Stomach (tissue), 8 donors: ENCODE measurements at regions not wholly inside any gene's neighbourhood (a gene's known extent, or its start where the extent isn't known, plus 50 kb on each side); places are given as distances from the start of the nearest gene placed in this dataset.

Source experiments
- DNase-seq, 2 donors: peaks; one replicate each; pipeline versions ENCODE4 v3.0.0 to v3.0.0-alpha.2; 2013 to 2019
- H3K27ac ChIP-seq, 5 donors: fragments of 200-600 bp in 4 of 5; sonication (generic) in 4 of 5; one replicate each; pipeline ENCODE4 v1.5.1; 2013 to 2019; ENCODE audit warnings: mild to moderate bottlenecking in 1 of 5, moderate library complexity in 1 of 5
- H3K27me3 ChIP-seq, 3 donors: fragments of 200-600 bp; sonication (generic); one replicate each; pipeline ENCODE4 v1.5.1; 2017 to 2019; ENCODE audit warnings: mixed run types in 1 of 3
- H3K36me3 ChIP-seq, 4 donors: fragments of 200-600 bp; sonication (generic); 1 replicate in 3 of 4; 2 replicates in 1 of 4; pipeline ENCODE4 v1.5.1; 2016 to 2019
- H3K4me1 ChIP-seq, 4 donors: fragments of 200-600 bp; sonication (generic); one replicate each; pipeline ENCODE4 v1.5.1; 2016 to 2019
- H3K4me3 ChIP-seq, 4 donors: fragments of 200-600 bp; sonication (generic) in 3 of 4; one replicate each; pipeline ENCODE4 v1.5.1; 2016 to 2019; ENCODE audit warnings: mild to moderate bottlenecking in 1 of 4
- H3K9me3 ChIP-seq, 4 donors: fragments of 200-600 bp; sonication (generic); one replicate each; pipeline ENCODE4 v1.5.1; 2016 to 2019
- EP300 ChIP-seq: sonication (generic); formaldehyde crosslinking; IDR thresholded peaks from one replicate; pipeline ENCODE4 v1.6.1; 2017; ENCODE audit warnings: antibody characterized with exemption
- POLR2A ChIP-seq, 4 donors: fragments of 450-650 bp; IDR thresholded peaks; one replicate each; pipeline ENCODE4 v1.6.1; 2016; ENCODE audit warnings: antibody characterized with exemption in 4 of 4, control low read depth in 2 of 4, mild to moderate bottlenecking in 1 of 4, moderate library complexity in 1 of 4
- POLR2AphosphoS5 ChIP-seq, 3 donors: sonication (generic); formaldehyde crosslinking; IDR thresholded peaks; one replicate each; pipeline ENCODE4 v1.6.1; 2016; ENCODE audit warnings: antibody characterized with exemption in 3 of 3
- WGBS, 5 donors: extraction: QIAGEN DNeasy Blood & Tissue Kit in 3 of 5; methylation state at CpG; one replicate each; pipeline versions ENCODE4 v1.1.5 to v1.1.7; 2013 to 2018; 5-methylcytosine and 5-hydroxymethylcytosine counted together
- intact Hi-C: fragments of 100-400 bp; cut with DNase I; formaldehyde crosslinking; loops from one replicate; pipeline ENCODE4 v1.15.1; 2023; ENCODE audit warnings: low total_unique reads
- TF ChIP-seq, protein P1 (sequence below), 7 experiments: fragments of 450-650 bp in 4 of 7; fragments of 200-600 bp in 3 of 7; sonication (generic) in 3 of 7; IDR thresholded peaks; one replicate each; pipeline ENCODE4 v1.5.1; 2016 to 2019; ENCODE audit warnings: antibody characterized with exemption in 7 of 7, control low read depth in 2 of 7, mild to moderate bottlenecking in 1 of 7
- donor health status: healthy with polysubstance abuse.
- donor health status: Bipolar disorder and iron deficiency.
- donor health status: healthy.

DNA sequence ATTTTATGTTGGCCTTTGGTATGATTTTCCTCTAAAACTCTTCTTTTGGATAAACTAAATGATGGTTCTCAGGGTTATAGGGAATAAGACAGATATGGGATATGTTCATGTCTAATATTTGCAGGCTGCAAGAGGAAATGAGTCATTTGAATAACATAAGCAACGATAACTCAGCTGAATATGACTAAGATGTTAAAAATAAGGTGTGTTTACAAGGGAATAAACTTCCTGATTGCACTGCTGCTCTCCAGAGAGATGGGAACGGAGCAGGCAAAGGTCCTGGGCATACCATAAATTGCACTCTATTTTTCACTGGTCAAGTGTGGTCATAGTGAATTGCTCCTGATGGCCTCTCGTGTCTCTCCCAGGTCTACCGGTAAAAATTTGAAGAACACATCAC lies 666.2 kb downstream of the TOX3 start:
- intact Hi-C loops: no loop called here
- H3K27ac ChIP-seq: peak overlapping the region in 3 of 5 donors; percentile 3 to 66 (median 52)
- H3K4me1 ChIP-seq: no peaks in the 10 kb centered on the region
- no peaks in the 10 kb centered on the region for H3K27me3 ChIP-seq
- H3K36me3 ChIP-seq: no peaks in the 10 kb centered on the region
- H3K4me3 ChIP-seq: no peak overlapping the region
- TF ChIP-seq, protein P1, sequence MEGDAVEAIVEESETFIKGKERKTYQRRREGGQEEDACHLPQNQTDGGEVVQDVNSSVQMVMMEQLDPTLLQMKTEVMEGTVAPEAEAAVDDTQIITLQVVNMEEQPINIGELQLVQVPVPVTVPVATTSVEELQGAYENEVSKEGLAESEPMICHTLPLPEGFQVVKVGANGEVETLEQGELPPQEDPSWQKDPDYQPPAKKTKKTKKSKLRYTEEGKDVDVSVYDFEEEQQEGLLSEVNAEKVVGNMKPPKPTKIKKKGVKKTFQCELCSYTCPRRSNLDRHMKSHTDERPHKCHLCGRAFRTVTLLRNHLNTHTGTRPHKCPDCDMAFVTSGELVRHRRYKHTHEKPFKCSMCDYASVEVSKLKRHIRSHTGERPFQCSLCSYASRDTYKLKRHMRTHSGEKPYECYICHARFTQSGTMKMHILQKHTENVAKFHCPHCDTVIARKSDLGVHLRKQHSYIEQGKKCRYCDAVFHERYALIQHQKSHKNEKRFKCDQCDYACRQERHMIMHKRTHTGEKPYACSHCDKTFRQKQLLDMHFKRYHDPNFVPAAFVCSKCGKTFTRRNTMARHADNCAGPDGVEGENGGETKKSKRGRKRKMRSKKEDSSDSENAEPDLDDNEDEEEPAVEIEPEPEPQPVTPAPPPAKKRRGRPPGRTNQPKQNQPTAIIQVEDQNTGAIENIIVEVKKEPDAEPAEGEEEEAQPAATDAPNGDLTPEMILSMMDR (IDR thresholded peaks at IDR 0.05): no peak
- TF ChIP-seq POLR2AphosphoS5 (IDR thresholded peaks at IDR 0.05) (peak in 2 of 3 donors; percentile 28 to 56), POLR2A (IDR thresholded peaks at IDR 0.05) (no peak), EP300 (no peak)
- no peaks in the 10 kb centered on the region for H3K9me3 ChIP-seq
- DNase-seq: no peak
- 38 to 49% (median 42%) methylated on average over 4 of the region's 4 CpGs for WGBS, 5 donors

DNA sequence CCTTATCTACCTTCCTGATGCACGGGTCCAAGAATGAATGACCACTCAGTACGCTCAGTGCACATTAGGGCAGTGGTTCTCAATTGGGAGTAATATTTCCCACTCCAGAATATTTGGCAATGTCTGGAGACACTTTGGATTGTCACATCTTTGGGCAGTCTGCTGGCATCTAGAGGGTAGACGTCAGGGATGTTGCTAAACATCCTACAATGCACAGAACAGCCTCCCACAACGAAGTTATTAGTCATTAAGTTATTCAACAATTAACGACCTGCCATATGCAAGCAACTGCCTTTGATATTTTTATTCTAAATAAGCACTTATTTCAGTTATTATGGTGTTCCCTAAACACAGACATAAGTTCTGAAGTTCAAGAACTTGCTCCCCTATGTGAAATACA lies 669.3 kb downstream of the TOX3 start:
- Histone ChIP-seq H3K4me3 (no peak overlapping the region), H3K27me3 (no peaks in the 10 kb centered on the region), H3K27ac (peak overlapping the region in 1 of 5 donors; percentile 54), H3K9me3 (no peaks in the 10 kb centered on the region), H3K36me3 (no peaks in the 10 kb centered on the region), H3K4me1 (no peaks in the 10 kb centered on the region)
- intact Hi-C loops: no loop called here
- no peak for TF ChIP-seq POLR2A (IDR thresholded peaks at IDR 0.05)
- TF ChIP-seq EP300: no peak
- TF ChIP-seq POLR2AphosphoS5 (IDR thresholded peaks at IDR 0.05): no peak
- TF ChIP-seq, protein P1 (IDR thresholded peaks at IDR 0.05): no peak
- DNase-seq: no peak
- WGBS, 5 donors: 69 to 80% (median 75%) methylated on average over 5 of the region's 5 CpGs

DNA sequence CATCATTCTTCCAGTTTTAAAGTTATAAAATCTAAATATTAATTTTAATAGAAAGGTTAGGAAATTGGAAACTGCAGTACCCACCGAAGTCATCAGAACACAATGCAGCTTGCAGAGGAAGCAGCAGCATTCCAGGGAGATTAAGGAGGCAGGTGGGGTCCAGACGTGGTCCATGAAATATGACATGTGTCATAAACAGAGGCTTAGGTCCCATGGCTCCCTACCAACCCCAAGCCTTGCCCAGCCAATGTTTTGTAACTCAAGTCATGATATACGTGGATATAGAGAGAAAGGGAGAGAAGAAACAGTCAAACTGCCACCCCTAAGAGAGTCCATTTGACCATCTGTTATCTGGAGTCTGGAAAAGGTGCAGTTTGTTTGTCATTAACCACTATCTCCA lies 670.0 kb downstream of the TOX3 start:
- peak overlapping the region in 2 of 5 donors; percentile 54 to 64 for H3K27ac ChIP-seq
- H3K4me1 ChIP-seq: no peaks in the 10 kb centered on the region
- 45 to 72% (median 56%) methylated on average over 3 of the region's 3 CpGs for WGBS, 5 donors
- H3K36me3 ChIP-seq: no peaks in the 10 kb centered on the region
- H3K4me3 ChIP-seq: no peak overlapping the region
- TF ChIP-seq POLR2A (IDR thresholded peaks at IDR 0.05): no peak
- TF ChIP-seq EP300: no peak
- no peak for TF ChIP-seq POLR2AphosphoS5 (IDR thresholded peaks at IDR 0.05)
- TF ChIP-seq, protein P1 (IDR thresholded peaks at IDR 0.05): no peak
- no peaks in the 10 kb centered on the region for H3K27me3 ChIP-seq
- intact Hi-C loops: no loop called here
- no peaks in the 10 kb centered on the region for H3K9me3 ChIP-seq
- DNase-seq: peak in 1 of 2 donors; percentile 4

DNA sequence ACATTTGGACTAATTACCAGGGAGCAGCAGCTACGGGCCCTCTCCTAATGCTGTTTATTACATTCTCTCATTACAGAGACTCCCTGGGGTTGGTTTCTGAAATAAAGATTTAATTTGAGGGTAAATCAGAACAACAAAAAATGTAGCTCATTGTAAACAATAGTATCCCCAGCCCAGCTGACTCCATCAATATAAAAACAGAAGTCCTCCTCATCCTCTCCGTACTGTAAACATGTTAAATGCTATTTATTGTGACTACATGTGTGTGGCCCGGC lies 670.4 kb downstream of the TOX3 start:
- no peaks in the 10 kb centered on the region for H3K4me1 ChIP-seq
- no peaks in the 10 kb centered on the region for H3K36me3 ChIP-seq
- no peak for DNase-seq
- H3K27ac ChIP-seq: peak overlapping the region in 2 of 5 donors; percentile 54 to 64
- TF ChIP-seq POLR2A (IDR thresholded peaks at IDR 0.05): no peak
- no peaks in the 10 kb centered on the region for H3K9me3 ChIP-seq
- intact Hi-C loops: no loop called here
- H3K27me3 ChIP-seq: no peaks in the 10 kb centered on the region
- 73 to 83% (median 77%) methylated on average over 3 of the region's 3 CpGs for WGBS, 5 donors
- H3K4me3 ChIP-seq: no peak overlapping the region

DNA sequence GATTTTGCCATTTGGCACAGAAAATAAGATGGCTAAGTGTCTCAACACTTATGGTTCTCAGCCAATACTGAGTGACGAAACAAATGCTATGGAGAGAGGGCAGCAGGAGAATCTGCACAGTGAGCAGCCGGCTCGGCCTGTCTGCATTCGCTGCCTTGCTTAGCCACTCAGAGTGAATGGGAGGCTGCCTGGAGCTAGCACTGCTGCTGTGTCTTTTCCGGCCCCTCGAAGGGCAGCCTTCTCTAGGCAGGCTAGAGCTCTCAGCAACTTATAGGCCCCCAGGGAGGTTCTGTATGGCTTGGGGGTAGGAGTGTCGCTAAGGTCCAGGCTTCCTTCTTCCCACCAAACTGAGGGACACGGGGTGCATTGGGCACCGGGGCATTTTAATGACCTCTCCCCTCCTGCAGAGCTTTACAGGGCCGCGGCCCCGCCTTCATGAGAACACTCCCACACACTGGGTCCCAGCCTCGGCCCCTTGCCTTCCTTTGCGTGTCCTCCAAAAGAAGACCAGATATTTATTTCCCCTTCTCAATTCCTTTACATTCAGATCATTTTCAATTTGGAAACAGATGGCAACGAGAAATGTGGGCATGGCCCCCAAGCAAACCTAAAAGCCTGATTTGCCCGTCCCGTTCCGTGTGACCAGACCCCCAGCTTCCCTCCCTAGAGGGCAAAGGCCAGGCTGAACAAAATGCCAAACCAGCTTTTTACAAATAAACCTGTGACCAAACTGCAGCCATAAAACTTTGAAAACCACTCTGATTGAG lies 670.9 kb downstream of the TOX3 start:
- Histone ChIP-seq H3K4me3 (no peak overlapping the region), H3K36me3 (no peaks in the 10 kb centered on the region), H3K4me1 (no peaks in the 10 kb centered on the region), H3K9me3 (no peaks in the 10 kb centered on the region), H3K27ac (peak overlapping the region; percentile 10 to 64 (median 34)), H3K27me3 (no peaks in the 10 kb centered on the region)
- no peak for TF ChIP-seq EP300
- TF ChIP-seq, protein P1 (IDR thresholded peaks at IDR 0.05): no peak
- no peak for TF ChIP-seq POLR2A (IDR thresholded peaks at IDR 0.05)
- TF ChIP-seq POLR2AphosphoS5 (IDR thresholded peaks at IDR 0.05): no peak
- intact Hi-C loops: no loop called here
- 65 to 77% (median 72%) methylated on average over 18 of the region's 18 CpGs for WGBS, 5 donors
- DNase-seq: peak in 1 of 2 donors; percentile 7
